ENCODE measurements at regions not wholly inside any gene's neighbourhood (a gene's known extent, or its start where the extent isn't known, plus 50 kb on each side); places are given as distances from the start of the nearest gene placed in this dataset.

GRCh38 chr5:96023518-96023917 lies 61.9 kb upstream of the ELL2 start:
- Histone ChIP-seq H4K20me1 (replicated peaks; ENCODE audit: control insufficient read depth, extremely low read depth, insufficient read depth, low read length) (no peaks in the 10 kb centered on the region), H3K4me3 (replicated peaks in 1 of 3; ENCODE audit: insufficient read depth in 1 of 3, low read depth in 1 of 3, low read length in 3 of 3) (no peak overlapping the region), H3K9ac (replicated peaks; ENCODE audit: extremely low read depth, insufficient read depth, low read length) (no peak overlapping the region), H3K27ac (ENCODE audit: insufficient read depth, low read depth, low read length) (no peak overlapping the region), H3K4me1 (ENCODE audit: control insufficient read depth, extremely low read depth, insufficient read depth, low read length) (no peaks in the 10 kb centered on the region), H3K36me3 (ENCODE audit: control insufficient read depth in 2 of 2, extremely low read depth in 1 of 2, insufficient read depth in 2 of 2, low read length in 2 of 2) (no peaks in the 10 kb centered on the region), H2AFZ (ENCODE audit: low read depth, low read length) (no peak overlapping the region), H3K79me2 (ENCODE audit: control insufficient read depth, insufficient read depth, low read length) (no peaks in the 10 kb centered on the region), H3K4me2 (ENCODE audit: insufficient read depth, low read length) (no peak overlapping the region), H3K9me1 (replicated peaks; ENCODE audit: control insufficient read depth, extremely low read depth, insufficient read depth, low read length) (no peaks in the 10 kb centered on the region), H3K27me3 (ENCODE audit: control insufficient read depth in 2 of 2, insufficient read depth in 2 of 2, low read length in 2 of 2) (no peaks in the 10 kb centered on the region), H3K9me3 (replicated peaks; ENCODE audit: control insufficient read depth, insufficient read depth, low read length) (no peaks in the 10 kb centered on the region)
- DNase-seq (ENCODE audit: low read depth, low spot score) = peak; percentile 34
- intact Hi-C loops (cut with micrococcal nuclease) (no loop called here), dilution Hi-C loops (cut with MboI; ENCODE audit: extremely low pct_ligation_motif_present, low sequenced_read_pairs) (no loop called here)
- no TSS peak for BruUV-seq (replicated peaks)
- ChIA-PET POLR2A (no interaction called here), CTCF (no interaction called here)
- TF ChIP-seq MAX (IDR thresholded peaks at IDR 0.05; ENCODE audit: insufficient read depth, insufficient read length) (no peak), CTCF (IDR thresholded peaks at IDR 0.05; ENCODE audit: extremely low read depth in 1 of 2, insufficient read depth in 1 of 2, low read depth in 1 of 2, low read length in 2 of 2) (no peak), FOS (IDR thresholded peaks at IDR 0.05; ENCODE audit: borderline replicate concordance, insufficient read depth, low read length) (no peak), GATA2 (IDR thresholded peaks at IDR 0.05; ENCODE audit: insufficient read depth, insufficient read length, low read depth, low read length) (no peak), POLR2AphosphoS5 (IDR thresholded peaks at IDR 0.05; ENCODE audit: insufficient read depth, low read depth, low read length) (no peak), MYC (IDR thresholded peaks at IDR 0.05; ENCODE audit: low read depth, low read length) (no peak), EZH2 (IDR thresholded peaks at IDR 0.05; ENCODE audit: borderline replicate concordance, low read depth, low read length, severe bottlenecking) (no peak), POLR2A (IDR thresholded peaks at IDR 0.05; ENCODE audit: low read depth, low read length) (no peak), JUN (IDR thresholded peaks at IDR 0.05; ENCODE audit: borderline replicate concordance, insufficient read depth, insufficient read length, low read depth) (no peak)
- FAIRE-seq = peak; percentile 15
